GM21737 (cell line): ENCODE measurements at regions not wholly inside any gene's neighbourhood (a gene's known extent, or its start where the extent isn't known, plus 50 kb on each side); places are given as distances from the start of the nearest gene placed in this dataset.
"Not testable (repeated sequence)": the region's sequence is repeated elsewhere in the genome, so short reads cannot be mapped to it uniquely, and the experiment has no call there.

Experiments
- ATAC-seq: cut with Tn5 transposase; IDR thresholded peaks from one replicate; pipeline ENCODE4 v1.9.1; 2021; ENCODE audit warnings: mild to moderate bottlenecking, moderate library complexity; ENCODE audit not compliant: unreplicated experiment

GRCh38 chr5:147075187-147075586 is 159.6 kb upstream of the STK32A start:
- no peak for ATAC-seq

DNA sequence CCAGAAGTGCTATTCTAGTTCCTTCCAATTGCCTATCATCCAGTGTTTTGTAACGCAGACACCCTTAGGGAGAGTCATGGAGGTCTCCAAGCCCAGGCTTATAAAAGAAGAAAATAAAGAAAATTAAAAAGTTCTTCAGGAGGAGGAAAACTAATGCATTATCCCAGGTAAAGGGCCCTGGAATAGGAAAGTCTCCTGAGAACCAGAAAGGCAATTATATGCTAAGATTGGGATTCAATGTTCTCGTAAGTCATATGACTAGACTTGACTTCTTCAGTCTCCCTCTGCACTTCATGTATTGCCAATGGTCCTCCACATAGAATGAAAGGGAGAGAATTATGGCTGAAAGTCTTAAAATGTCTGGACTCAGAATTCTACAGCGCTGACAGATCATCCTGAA is 154.4 kb upstream of the STK32A start:
- ATAC-seq = no peak

GRCh38 chr5:147081311-147081764 is 153.5 kb upstream of the STK32A start:
- no peak for ATAC-seq

- ATAC-seq = no peak
Measured at GRCh38 chr5:147084702-147085101, 150.1 kb upstream of the STK32A start.

GRCh38 chr5:147085409-147085808 is 149.4 kb upstream of the STK32A start:
- no peak for ATAC-seq

- ATAC-seq = no peak
Measured at GRCh38 chr5:147092044-147092443, 142.8 kb upstream of the STK32A start.

DNA sequence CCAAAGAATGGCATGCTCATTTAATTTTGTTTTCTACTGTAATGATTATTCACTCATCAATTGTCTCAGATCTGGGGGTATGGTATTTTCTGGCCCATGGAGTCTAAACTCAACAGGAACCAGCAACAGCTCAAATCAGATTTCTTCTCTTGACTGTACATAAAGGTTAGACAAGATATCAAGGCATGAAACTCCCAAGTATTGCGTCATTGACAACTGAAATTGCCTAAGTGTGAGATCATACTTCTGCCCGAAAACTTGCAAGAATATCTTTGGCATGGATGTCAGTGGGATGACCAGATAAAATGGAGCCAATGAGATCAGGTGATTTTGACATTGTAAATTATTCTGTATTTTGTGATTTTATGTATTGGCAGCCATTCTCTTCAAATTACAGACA is 141.7 kb upstream of the STK32A start:
- ATAC-seq = no peak

- no peak for ATAC-seq
Measured at GRCh38 chr5:147095740-147096139, 139.1 kb upstream of the STK32A start.

- no peak for ATAC-seq
Measured at GRCh38 chr5:147098233-147098790, 136.5 kb upstream of the STK32A start.

DNA sequence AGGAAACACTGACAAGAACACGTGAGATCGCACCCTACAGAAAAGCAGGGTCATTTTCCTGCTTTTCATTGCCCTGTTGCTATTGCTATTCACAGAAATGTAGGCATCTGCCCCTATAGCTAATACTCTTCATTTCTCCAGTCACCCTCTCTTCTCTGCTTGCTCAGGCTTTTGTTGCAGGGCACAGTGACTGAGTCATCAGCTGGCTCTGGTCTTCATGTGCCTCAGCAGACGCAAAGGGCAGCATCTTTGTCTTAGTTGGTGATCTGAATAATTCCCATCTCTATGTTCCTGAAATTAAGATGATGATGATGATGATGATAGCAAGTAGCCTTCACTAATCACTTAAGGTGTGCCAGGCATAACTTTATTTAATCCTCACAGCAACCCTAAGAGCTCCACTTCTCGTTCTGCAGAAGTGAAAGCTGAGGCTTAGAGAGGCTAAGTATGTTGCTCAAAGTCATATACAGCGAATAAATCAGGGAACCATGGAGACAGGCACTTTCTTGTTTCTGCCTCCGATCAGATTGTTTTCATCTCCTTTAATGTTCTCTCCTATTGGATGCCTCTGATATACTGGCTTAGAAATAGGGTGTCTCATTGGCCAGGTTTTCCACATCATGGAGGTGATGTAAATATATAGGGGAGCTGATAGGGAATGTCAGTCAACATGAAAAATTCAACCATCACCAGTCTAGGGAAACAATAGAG is 133.0 kb upstream of the STK32A start:
- ATAC-seq = no peak

- ATAC-seq = no peak
Measured at GRCh38 chr5:147112899-147113298, 121.9 kb upstream of the STK32A start.

GRCh38 chr5:147113967-147114366 is 120.9 kb upstream of the STK32A start:
- ATAC-seq = no peak

DNA sequence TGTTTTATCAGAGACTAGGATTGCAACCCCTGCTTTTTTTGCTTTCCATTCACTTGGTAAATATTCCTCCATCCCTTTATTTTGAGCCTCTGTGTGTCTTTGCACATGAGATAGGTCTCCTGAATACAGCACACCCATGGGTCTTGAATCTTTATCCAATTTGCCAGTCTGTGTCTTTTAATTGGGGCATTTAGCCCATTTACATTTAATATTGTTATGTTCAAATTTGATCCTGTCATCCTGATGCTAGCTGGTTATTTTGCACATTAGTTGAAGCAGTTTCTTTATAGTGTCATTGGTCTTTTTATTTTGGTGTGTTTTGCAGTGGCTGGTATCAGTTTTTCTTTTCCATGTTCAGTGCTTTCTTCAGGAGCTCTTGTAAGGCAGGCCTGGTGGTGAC is 95.1 kb upstream of the STK32A start:
- not testable (repeated sequence) for ATAC-seq

- no peak for ATAC-seq
Measured at GRCh38 chr5:147140558-147140957, 94.3 kb upstream of the STK32A start.

- ATAC-seq = not testable (repeated sequence)
Measured at GRCh38 chr5:147141580-147141979, 93.2 kb upstream of the STK32A start.

- ATAC-seq = no peak
Measured at GRCh38 chr5:147143215-147143614, 91.6 kb upstream of the STK32A start.

- ATAC-seq = no peak
Measured at GRCh38 chr5:147145328-147145727, 89.5 kb upstream of the STK32A start.

- ATAC-seq = no peak
Measured at GRCh38 chr5:147148715-147149114, 86.1 kb upstream of the STK32A start.

- ATAC-seq = no peak
Measured at GRCh38 chr5:147152086-147152485, 82.7 kb upstream of the STK32A start.

- no peak for ATAC-seq
Measured at GRCh38 chr5:147154809-147155208, 80.0 kb upstream of the STK32A start.

GRCh38 chr5:147156012-147156411 is 78.8 kb upstream of the STK32A start:
- ATAC-seq = no peak

DNA sequence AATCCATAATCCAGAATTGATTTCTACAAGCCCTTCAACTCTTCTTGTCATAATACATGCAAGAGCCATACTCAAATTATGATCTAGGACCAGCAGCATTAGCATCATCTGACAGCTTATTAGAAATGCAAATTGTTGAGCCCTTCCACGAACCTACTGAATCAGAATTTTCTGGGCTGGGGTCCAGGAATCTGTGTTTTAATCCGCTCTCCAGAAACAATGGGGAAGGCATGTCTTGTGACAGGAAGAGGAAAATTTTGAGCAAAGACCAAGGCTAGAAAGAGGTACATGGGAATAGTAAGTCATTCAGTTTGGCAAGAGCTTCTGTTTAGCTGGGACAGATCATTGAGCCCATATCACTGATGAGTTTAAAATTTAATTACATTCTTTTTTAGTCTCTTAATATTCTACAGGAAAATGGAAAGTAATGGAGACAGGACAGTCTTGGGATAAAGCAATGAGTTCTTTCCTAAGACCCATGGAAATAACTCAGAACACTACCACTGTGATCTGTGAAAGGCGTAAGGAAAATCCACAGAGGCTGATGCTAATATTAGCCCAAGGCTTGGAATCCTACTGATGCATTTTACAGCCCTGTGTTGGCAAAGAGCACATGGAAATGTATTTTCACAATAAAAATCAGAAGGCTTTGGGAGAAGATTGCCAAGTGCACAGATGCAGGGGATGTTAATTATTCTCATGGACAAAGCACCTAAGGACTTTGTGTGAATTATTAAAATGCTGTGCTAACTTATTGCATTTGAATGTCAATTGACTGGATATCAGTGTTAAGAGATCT is 73.7 kb upstream of the STK32A start:
- no peak for ATAC-seq
